ENCODE measurements at regions not wholly inside any gene's neighbourhood (a gene's known extent, or its start where the extent isn't known, plus 50 kb on each side); places are given as distances from the start of the nearest gene placed in this dataset.
"Not testable (repeated sequence)": the region's sequence is repeated elsewhere in the genome, so short reads cannot be mapped to it uniquely, and the experiment has no call there.

DNA sequence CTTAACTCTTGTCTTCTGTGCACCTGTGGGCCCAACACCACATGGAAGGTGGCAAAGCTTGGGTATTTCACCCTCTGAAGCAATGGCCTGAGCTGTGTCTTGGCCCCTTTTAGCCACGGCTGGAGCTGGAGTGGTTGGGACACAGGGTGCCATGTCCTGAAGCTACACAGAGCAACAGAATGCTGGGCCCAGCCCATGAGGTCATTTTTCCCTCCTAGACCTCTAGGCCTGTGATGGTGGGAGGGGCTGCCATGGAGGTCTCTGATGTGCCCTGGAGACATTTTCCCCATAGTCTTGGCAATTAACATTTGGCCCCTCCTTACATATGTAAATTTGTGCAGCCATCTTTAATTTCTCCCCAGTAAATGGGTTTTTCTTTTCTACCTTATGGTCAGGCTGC is 620.8 kb downstream of the RFPL4B start:
- Histone ChIP-seq H3K9me2 (no peaks in the 10 kb centered on the region), H3K9ac (no peak overlapping the region), H3K4me3 (ENCODE audit: low read depth in 2 of 2, low read length in 1 of 2) (no peak overlapping the region), H3F3A (replicated peaks; ENCODE audit: insufficient read depth) (no peaks in the 10 kb centered on the region), H3K36me3 (replicated peaks in 1 of 2; ENCODE audit: control insufficient read depth in 1 of 2, insufficient read depth in 2 of 2, low read length in 1 of 2) (no peaks in the 10 kb centered on the region), H2AFZ (ENCODE audit: low read depth) (no peak overlapping the region), H3K9me3 (no peaks in the 10 kb centered on the region), H3K27ac (ENCODE audit: low read depth in 2 of 2, low read length in 1 of 2) (no peak overlapping the region), H3K79me2 (ENCODE audit: insufficient read depth) (no peaks in the 10 kb centered on the region), H3K4me1 (ENCODE audit: control insufficient read depth in 1 of 2, insufficient read depth in 2 of 2, low read depth in 1 of 2, low read length in 1 of 2) (peaks cover 0 to 2% of the 10 kb centered on the region in 2 experiments; a peak in 1 of 4 replicates), H4K20me1 (ENCODE audit: insufficient read depth) (no peaks in the 10 kb centered on the region), H3K4me2 (no peak overlapping the region), H3K27me3 (ENCODE audit: insufficient read depth) (no peaks in the 10 kb centered on the region)
- no peak for DNase-seq
- TF ChIP-seq FOXM1 (IDR thresholded peaks at IDR 0.05; ENCODE audit: low read depth) (no peak), SIN3A (IDR thresholded peaks at IDR 0.05; ENCODE audit: borderline replicate concordance, low read depth, low read length) (no peak), TAF1 (IDR thresholded peaks at IDR 0.05; ENCODE audit: borderline replicate concordance, low read depth, low read length) (no peak), NRF1 (IDR thresholded peaks at IDR 0.05; ENCODE audit: low read depth, low read length) (no peak), RCOR1 (IDR thresholded peaks at IDR 0.05; ENCODE audit: low read length) (no peak)
- no CpG with 5 or more reads among the region's 1 CpG for WGBS (ENCODE audit: low lambda C conversion rate)
- CTCF ChIA-PET, result no interaction called here
- POLR2A ChIA-PET, result no interaction called here

DNA sequence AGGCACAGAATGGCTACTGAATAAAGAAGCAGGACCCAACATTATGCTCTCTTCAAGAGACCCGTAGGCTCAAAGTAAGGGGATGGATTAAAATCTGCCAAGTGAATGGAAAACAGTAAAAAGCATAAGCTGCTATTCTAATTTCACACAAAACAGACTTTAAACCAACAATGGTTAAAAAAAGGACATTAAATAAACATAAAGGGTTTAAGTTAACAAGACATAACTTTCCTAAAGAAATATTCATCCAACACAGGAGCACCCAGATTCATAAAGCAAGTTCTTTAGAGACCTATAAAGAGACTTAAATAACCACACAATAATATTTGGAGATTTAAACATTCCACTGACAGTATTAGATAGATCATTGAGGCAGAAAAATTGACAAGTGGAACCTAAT is 624.5 kb downstream of the RFPL4B start:
- no peaks in the 10 kb centered on the region for H3K36me3 ChIP-seq (replicated peaks in 1 of 2; ENCODE audit: control insufficient read depth in 1 of 2, insufficient read depth in 2 of 2, low read length in 1 of 2)
- H3K79me2 ChIP-seq (ENCODE audit: insufficient read depth), result no peaks in the 10 kb centered on the region
- ChIA-PET POLR2A (no interaction called here), CTCF (no interaction called here)
- H3F3A ChIP-seq (replicated peaks; ENCODE audit: insufficient read depth), result no peaks in the 10 kb centered on the region
- no peaks in the 10 kb centered on the region for H3K4me1 ChIP-seq (ENCODE audit: control insufficient read depth in 1 of 2, insufficient read depth in 2 of 2, low read depth in 1 of 2, low read length in 1 of 2)
- DNase-seq, result no peak
- TF ChIP-seq NRF1 (IDR thresholded peaks at IDR 0.05; ENCODE audit: low read depth, low read length) (no peak), EP300 (IDR thresholded peaks at IDR 0.05; ENCODE audit: borderline replicate concordance in 1 of 2, low read depth in 1 of 2, low read length in 1 of 2) (no peak), RFX5 (IDR thresholded peaks at IDR 0.05; ENCODE audit: low read length) (no peak), GATA2 (CRISPR knock-in tag; IDR thresholded peaks at IDR 0.05) (no peak), FOXM1 (IDR thresholded peaks at IDR 0.05; ENCODE audit: low read depth) (no peak), EZH2phosphoT487 (IDR thresholded peaks at IDR 0.05; ENCODE audit: borderline replicate concordance, low read depth) (no peak), SMC3 (IDR thresholded peaks at IDR 0.05; ENCODE audit: low read depth, low read length) (no peak), CHD2 (IDR thresholded peaks at IDR 0.05; ENCODE audit: low read length, partially characterized antibody) (no peak), JUND (IDR thresholded peaks at IDR 0.05) (no peak), TAF1 (IDR thresholded peaks at IDR 0.05; ENCODE audit: borderline replicate concordance, low read depth, low read length) (no peak), SIN3A (IDR thresholded peaks at IDR 0.05; ENCODE audit: borderline replicate concordance, low read depth, low read length) (no peak)
- TF ChIP-seq, protein P1, sequence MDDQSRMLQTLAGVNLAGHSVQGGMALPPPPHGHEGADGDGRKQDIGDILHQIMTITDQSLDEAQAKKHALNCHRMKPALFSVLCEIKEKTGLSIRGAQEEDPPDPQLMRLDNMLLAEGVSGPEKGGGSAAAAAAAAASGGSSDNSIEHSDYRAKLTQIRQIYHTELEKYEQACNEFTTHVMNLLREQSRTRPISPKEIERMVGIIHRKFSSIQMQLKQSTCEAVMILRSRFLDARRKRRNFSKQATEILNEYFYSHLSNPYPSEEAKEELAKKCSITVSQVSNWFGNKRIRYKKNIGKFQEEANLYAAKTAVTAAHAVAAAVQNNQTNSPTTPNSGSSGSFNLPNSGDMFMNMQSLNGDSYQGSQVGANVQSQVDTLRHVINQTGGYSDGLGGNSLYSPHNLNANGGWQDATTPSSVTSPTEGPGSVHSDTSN (IDR thresholded peaks at IDR 0.05), result no peak
- TF ChIP-seq, protein P2, sequence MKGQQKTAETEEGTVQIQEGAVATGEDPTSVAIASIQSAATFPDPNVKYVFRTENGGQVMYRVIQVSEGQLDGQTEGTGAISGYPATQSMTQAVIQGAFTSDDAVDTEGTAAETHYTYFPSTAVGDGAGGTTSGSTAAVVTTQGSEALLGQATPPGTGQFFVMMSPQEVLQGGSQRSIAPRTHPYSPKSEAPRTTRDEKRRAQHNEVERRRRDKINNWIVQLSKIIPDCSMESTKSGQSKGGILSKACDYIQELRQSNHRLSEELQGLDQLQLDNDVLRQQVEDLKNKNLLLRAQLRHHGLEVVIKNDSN (IDR thresholded peaks at IDR 0.05; ENCODE audit: borderline replicate concordance, low read depth), result no peak
- TF ChIP-seq, protein P3, sequence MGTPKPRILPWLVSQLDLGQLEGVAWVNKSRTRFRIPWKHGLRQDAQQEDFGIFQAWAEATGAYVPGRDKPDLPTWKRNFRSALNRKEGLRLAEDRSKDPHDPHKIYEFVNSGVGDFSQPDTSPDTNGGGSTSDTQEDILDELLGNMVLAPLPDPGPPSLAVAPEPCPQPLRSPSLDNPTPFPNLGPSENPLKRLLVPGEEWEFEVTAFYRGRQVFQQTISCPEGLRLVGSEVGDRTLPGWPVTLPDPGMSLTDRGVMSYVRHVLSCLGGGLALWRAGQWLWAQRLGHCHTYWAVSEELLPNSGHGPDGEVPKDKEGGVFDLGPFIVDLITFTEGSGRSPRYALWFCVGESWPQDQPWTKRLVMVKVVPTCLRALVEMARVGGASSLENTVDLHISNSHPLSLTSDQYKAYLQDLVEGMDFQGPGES (IDR thresholded peaks at IDR 0.05; ENCODE audit: low read depth, low read length), result no peak
- TF ChIP-seq, protein P4, sequence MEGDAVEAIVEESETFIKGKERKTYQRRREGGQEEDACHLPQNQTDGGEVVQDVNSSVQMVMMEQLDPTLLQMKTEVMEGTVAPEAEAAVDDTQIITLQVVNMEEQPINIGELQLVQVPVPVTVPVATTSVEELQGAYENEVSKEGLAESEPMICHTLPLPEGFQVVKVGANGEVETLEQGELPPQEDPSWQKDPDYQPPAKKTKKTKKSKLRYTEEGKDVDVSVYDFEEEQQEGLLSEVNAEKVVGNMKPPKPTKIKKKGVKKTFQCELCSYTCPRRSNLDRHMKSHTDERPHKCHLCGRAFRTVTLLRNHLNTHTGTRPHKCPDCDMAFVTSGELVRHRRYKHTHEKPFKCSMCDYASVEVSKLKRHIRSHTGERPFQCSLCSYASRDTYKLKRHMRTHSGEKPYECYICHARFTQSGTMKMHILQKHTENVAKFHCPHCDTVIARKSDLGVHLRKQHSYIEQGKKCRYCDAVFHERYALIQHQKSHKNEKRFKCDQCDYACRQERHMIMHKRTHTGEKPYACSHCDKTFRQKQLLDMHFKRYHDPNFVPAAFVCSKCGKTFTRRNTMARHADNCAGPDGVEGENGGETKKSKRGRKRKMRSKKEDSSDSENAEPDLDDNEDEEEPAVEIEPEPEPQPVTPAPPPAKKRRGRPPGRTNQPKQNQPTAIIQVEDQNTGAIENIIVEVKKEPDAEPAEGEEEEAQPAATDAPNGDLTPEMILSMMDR (IDR thresholded peaks at IDR 0.05), result no peak
- no peak overlapping the region for H3K27ac ChIP-seq (ENCODE audit: low read depth in 2 of 2, low read length in 1 of 2)
- no peak overlapping the region for H3K4me3 ChIP-seq (ENCODE audit: low read depth in 2 of 2, low read length in 1 of 2)
- H3K4me2 ChIP-seq, result no peak overlapping the region
- WGBS (ENCODE audit: low lambda C conversion rate), result 96% methylated on average over 1 of the region's 1 CpG
- H3K9ac ChIP-seq, result no peak overlapping the region
- H4K20me1 ChIP-seq (ENCODE audit: insufficient read depth), result no peaks in the 10 kb centered on the region
- no peak overlapping the region for H2AFZ ChIP-seq (ENCODE audit: low read depth)
- H3K27me3 ChIP-seq (ENCODE audit: insufficient read depth), result no peaks in the 10 kb centered on the region
- no peaks in the 10 kb centered on the region for H3K9me3 ChIP-seq
- H3K9me2 ChIP-seq, result no peaks in the 10 kb centered on the region

DNA sequence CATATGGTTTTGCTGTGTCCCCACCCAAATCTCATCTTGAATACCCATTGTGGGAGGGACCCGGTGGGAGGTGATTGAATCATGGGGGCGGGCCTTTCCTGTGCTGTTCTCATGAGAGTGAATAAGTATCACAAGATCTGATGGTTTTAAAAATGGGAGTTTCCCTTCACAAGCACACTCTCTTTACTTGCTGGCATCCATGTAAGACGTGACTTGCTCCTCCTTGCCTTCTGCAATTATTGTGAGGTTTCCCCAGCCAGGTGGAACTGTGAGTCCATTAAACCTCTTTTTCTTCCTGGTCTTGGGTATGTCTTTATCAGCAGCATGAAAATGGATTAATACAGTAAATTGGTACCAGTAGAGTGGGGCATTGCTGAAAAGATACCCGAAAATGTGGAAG is 627.8 kb downstream of the RFPL4B start:
- H3K79me2 ChIP-seq (ENCODE audit: insufficient read depth); H3K36me3 ChIP-seq (replicated peaks in 1 of 2; ENCODE audit: control insufficient read depth in 1 of 2, insufficient read depth in 2 of 2, low read length in 1 of 2); CTCF ChIA-PET: not testable (repeated sequence)

More for the DNA sequence above, 627.8 kb downstream of the RFPL4B start:
- not testable (repeated sequence) for H3K4me3 ChIP-seq (ENCODE audit: low read depth in 2 of 2, low read length in 1 of 2); H3K9me3 ChIP-seq; H3K4me1 ChIP-seq (ENCODE audit: control insufficient read depth in 1 of 2, insufficient read depth in 2 of 2, low read depth in 1 of 2, low read length in 1 of 2); DNase-seq; H3K9me2 ChIP-seq; H2AFZ ChIP-seq (ENCODE audit: low read depth); H3F3A ChIP-seq (replicated peaks; ENCODE audit: insufficient read depth); H4K20me1 ChIP-seq (ENCODE audit: insufficient read depth); H3K9ac ChIP-seq; H3K4me2 ChIP-seq; H3K27ac ChIP-seq (ENCODE audit: low read depth in 2 of 2, low read length in 1 of 2); H3K27me3 ChIP-seq (ENCODE audit: insufficient read depth)
- WGBS (ENCODE audit: low lambda C conversion rate), result 76% methylated on average over 4 of the region's 4 CpGs
- POLR2A ChIA-PET, result interaction anchor here (0.6 kb wide), 1 partner anchor 10 kb away, joined by 3 read pairs; no protein-coding TSS in a partner anchor

All from SK-N-SH (cell line).